Colonic mucosa (tissue), 4 donors: ENCODE measurements at regions not wholly inside any gene's neighbourhood (a gene's known extent, or its start where the extent isn't known, plus 50 kb on each side); places are given as distances from the start of the nearest gene placed in this dataset.

Source experiments
- DNase-seq: peaks from one replicate; pipeline ENCODE4 v3.0.0-alpha.2; 2020
- H3K27ac ChIP-seq: fragments of 200-600 bp; one replicate; pipeline ENCODE4 v1.8.0; 2021
- H3K27me3 ChIP-seq: fragments of 200-600 bp; one replicate; pipeline ENCODE4 v1.8.0; 2021
- H3K36me3 ChIP-seq: fragments of 200-600 bp; one replicate; pipeline ENCODE4 v1.8.0; 2021
- H3K4me1 ChIP-seq: fragments of 200-600 bp; one replicate; pipeline ENCODE4 v1.8.0; 2021; ENCODE audit warnings: mild to moderate bottlenecking
- H3K4me3 ChIP-seq: fragments of 200-600 bp; one replicate; pipeline ENCODE4 v1.8.0; 2021
- H3K9ac ChIP-seq, 2 donors: one replicate each; pipeline ENCODE4 v1.7.0; 2013; ENCODE audit warnings: control low read depth in 2 of 2, low read depth in 2 of 2, low read length in 2 of 2
- H3K9me3 ChIP-seq: fragments of 200-600 bp; one replicate; pipeline ENCODE4 v1.8.0; 2021
- intact Hi-C: fragments of 100-400 bp; cut with DNase I; formaldehyde crosslinking; loops from one replicate; pipeline ENCODE4 v1.14.1; 2022
- TF ChIP-seq, protein P1 (sequence below): fragments of 200-600 bp; IDR thresholded peaks from one replicate; pipeline ENCODE4 v1.8.0; 2022; ENCODE audit warnings: antibody characterized with exemption, mild to moderate bottlenecking
- donor health status: healthy.
- donor health status: DM: no; HTN: no; CAD: no.
- donor health status: DM: no; HTN: no; CAD: no.

- no peak overlapping the region for H3K4me3 ChIP-seq
- H3K36me3 ChIP-seq, result no peaks in the 10 kb centered on the region
- TF ChIP-seq, protein P1, sequence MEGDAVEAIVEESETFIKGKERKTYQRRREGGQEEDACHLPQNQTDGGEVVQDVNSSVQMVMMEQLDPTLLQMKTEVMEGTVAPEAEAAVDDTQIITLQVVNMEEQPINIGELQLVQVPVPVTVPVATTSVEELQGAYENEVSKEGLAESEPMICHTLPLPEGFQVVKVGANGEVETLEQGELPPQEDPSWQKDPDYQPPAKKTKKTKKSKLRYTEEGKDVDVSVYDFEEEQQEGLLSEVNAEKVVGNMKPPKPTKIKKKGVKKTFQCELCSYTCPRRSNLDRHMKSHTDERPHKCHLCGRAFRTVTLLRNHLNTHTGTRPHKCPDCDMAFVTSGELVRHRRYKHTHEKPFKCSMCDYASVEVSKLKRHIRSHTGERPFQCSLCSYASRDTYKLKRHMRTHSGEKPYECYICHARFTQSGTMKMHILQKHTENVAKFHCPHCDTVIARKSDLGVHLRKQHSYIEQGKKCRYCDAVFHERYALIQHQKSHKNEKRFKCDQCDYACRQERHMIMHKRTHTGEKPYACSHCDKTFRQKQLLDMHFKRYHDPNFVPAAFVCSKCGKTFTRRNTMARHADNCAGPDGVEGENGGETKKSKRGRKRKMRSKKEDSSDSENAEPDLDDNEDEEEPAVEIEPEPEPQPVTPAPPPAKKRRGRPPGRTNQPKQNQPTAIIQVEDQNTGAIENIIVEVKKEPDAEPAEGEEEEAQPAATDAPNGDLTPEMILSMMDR, result no peak
- H3K9ac ChIP-seq, result no peak overlapping the region
- intact Hi-C loops, result no loop called here
- no peak overlapping the region for H3K27ac ChIP-seq
- H3K9me3 ChIP-seq, result no peaks in the 10 kb centered on the region
- no peak for DNase-seq
- H3K4me1 ChIP-seq, result no peaks in the 10 kb centered on the region
- H3K27me3 ChIP-seq, result no peaks in the 10 kb centered on the region
Measured at GRCh38 chr22:34588871-34589545, 476.9 kb upstream of the ISX start.

GRCh38 chr22:34592123-34592740 is 473.7 kb upstream of the ISX start:
- Histone ChIP-seq H3K27ac (no peak overlapping the region), H3K4me1 (no peaks in the 10 kb centered on the region), H3K9ac (no peak overlapping the region), H3K4me3 (no peak overlapping the region), H3K36me3 (no peaks in the 10 kb centered on the region), H3K9me3 (no peaks in the 10 kb centered on the region), H3K27me3 (no peaks in the 10 kb centered on the region)
- intact Hi-C loops, result no loop called here
- DNase-seq, result no peak
- TF ChIP-seq, protein P1, result no peak

- no peaks in the 10 kb centered on the region for H3K4me1 ChIP-seq
- no peak overlapping the region for H3K9ac ChIP-seq
- DNase-seq, result no peak
- H3K9me3 ChIP-seq, result no peaks in the 10 kb centered on the region
- H3K27ac ChIP-seq, result no peak overlapping the region
- intact Hi-C loops, result no loop called here
- H3K36me3 ChIP-seq, result no peaks in the 10 kb centered on the region
- TF ChIP-seq, protein P1, result no peak
- no peak overlapping the region for H3K4me3 ChIP-seq
- no peaks in the 10 kb centered on the region for H3K27me3 ChIP-seq
Measured at GRCh38 chr22:34599567-34599966, 466.4 kb upstream of the ISX start.

GRCh38 chr22:34604312-34604711 is 461.6 kb upstream of the ISX start:
- no peaks in the 10 kb centered on the region for H3K9me3 ChIP-seq
- no peak overlapping the region for H3K27ac ChIP-seq
- no peaks in the 10 kb centered on the region for H3K4me1 ChIP-seq
- intact Hi-C loops, result no loop called here
- H3K36me3 ChIP-seq, result no peaks in the 10 kb centered on the region
- H3K9ac ChIP-seq, result no peak overlapping the region
- no peak overlapping the region for H3K4me3 ChIP-seq
- no peaks in the 10 kb centered on the region for H3K27me3 ChIP-seq
- no peak for DNase-seq
- TF ChIP-seq, protein P1, result no peak

- Histone ChIP-seq H3K27me3 (no peaks in the 10 kb centered on the region), H3K27ac (no peak overlapping the region), H3K4me3 (no peak overlapping the region), H3K36me3 (no peaks in the 10 kb centered on the region), H3K9ac (no peak overlapping the region), H3K4me1 (no peaks in the 10 kb centered on the region), H3K9me3 (no peaks in the 10 kb centered on the region)
- TF ChIP-seq, protein P1, result no peak
- intact Hi-C loops, result no loop called here
- no peak for DNase-seq
Measured at GRCh38 chr22:34608106-34608505, 457.9 kb upstream of the ISX start.
